Liver (tissue), 8 donors: ENCODE measurements at regions not wholly inside any gene's neighbourhood (a gene's known extent, or its start where the extent isn't known, plus 50 kb on each side); places are given as distances from the start of the nearest gene placed in this dataset.

Source experiments
- DNase-seq: peaks from one replicate; pipeline ENCODE4 v3.0.0-alpha.2; 2017; ENCODE audit warnings: low spot score
- H3K27ac ChIP-seq, 2 donors: one replicate each; pipeline ENCODE4 v1.7.0; 2013; ENCODE audit warnings: inconsistent platforms in 2 of 2, low read length in 2 of 2, control low read depth in 1 of 2, low read depth in 1 of 2, mild to moderate bottlenecking in 1 of 2
- H3K27me3 ChIP-seq, 4 donors: one replicate each; pipeline versions ENCODE4 v1.6.1 to v1.7.0; 2013; ENCODE audit warnings: low read length in 3 of 4, inconsistent platforms in 1 of 4, mild to moderate bottlenecking in 1 of 4, moderate library complexity in 1 of 4; ENCODE audit not compliant: control insufficient read depth in 4 of 4, insufficient read depth in 4 of 4
- H3K36me3 ChIP-seq, 4 donors: one replicate each; pipeline versions ENCODE4 v1.6.1 to v1.7.0; 2013; ENCODE audit warnings: low read length in 3 of 4, mild to moderate bottlenecking in 3 of 4, low read depth in 1 of 4, moderate library complexity in 1 of 4; ENCODE audit not compliant: control insufficient read depth in 4 of 4, insufficient read depth in 3 of 4
- H3K4me1 ChIP-seq, 4 donors: one replicate each; pipeline versions ENCODE4 v1.6.1 to v1.7.0; 2013; ENCODE audit warnings: low read length in 3 of 4, mild to moderate bottlenecking in 3 of 4, moderate library complexity in 1 of 4; ENCODE audit not compliant: control insufficient read depth in 4 of 4, insufficient read depth in 4 of 4
- H3K4me3 ChIP-seq, 3 donors: one replicate each; pipeline versions ENCODE4 v1.6.1 to v1.7.0; 2013; ENCODE audit warnings: low read length in 3 of 3, control low read depth in 1 of 3, low read depth in 1 of 3, mild to moderate bottlenecking in 1 of 3
- H3K9ac ChIP-seq, 2 donors: one replicate each; pipeline ENCODE4 v1.7.0; 2013; ENCODE audit warnings: low read length in 2 of 2, mild to moderate bottlenecking in 2 of 2, moderate library complexity in 2 of 2, control low read depth in 1 of 2, low read depth in 1 of 2
- H3K9me3 ChIP-seq, 4 donors: one replicate each; pipeline versions ENCODE4 v1.6.1 to v1.7.0; 2013; ENCODE audit warnings: low read length in 3 of 4; ENCODE audit not compliant: control insufficient read depth in 4 of 4
- CTCF ChIP-seq: fragments of 150-350 bp; IDR thresholded peaks from 2 replicates; pipeline ENCODE4 v1.5.1; 2017; ENCODE audit warnings: improper control_type of control experiment, low read depth, low read length; ENCODE audit not compliant: missing input control
- EGR1 ChIP-seq, 2 donors: IDR thresholded peaks; 2 replicates each; pipeline ENCODE4 v1.6.1; 2016 to 2018; ENCODE audit warnings: antibody characterized with exemption in 2 of 2, low read depth in 2 of 2
- FOXA1 ChIP-seq: IDR thresholded peaks from 2 replicates; pipeline ENCODE4 v1.6.1; 2016; ENCODE audit warnings: antibody characterized with exemption
- FOXA2 ChIP-seq: IDR thresholded peaks from 2 replicates; pipeline ENCODE4 v1.6.1; 2016; ENCODE audit warnings: antibody characterized with exemption
- HNF4A ChIP-seq, 2 donors: conservative IDR thresholded peaks; 2 replicates each; pipeline ENCODE4 v1.6.1; 2016; ENCODE audit warnings: antibody characterized with exemption in 2 of 2, mild to moderate bottlenecking in 2 of 2
- HNF4G ChIP-seq: IDR thresholded peaks from 2 replicates; pipeline ENCODE4 v1.6.1; 2016; ENCODE audit warnings: antibody characterized with exemption
- JUND ChIP-seq, 2 donors: IDR thresholded peaks; 2 replicates each; pipeline ENCODE4 v1.6.1; 2016; ENCODE audit warnings: antibody characterized with exemption in 2 of 2
- MAX ChIP-seq: IDR thresholded peaks from 2 replicates; pipeline ENCODE4 v1.6.1; 2016; ENCODE audit warnings: antibody characterized with exemption
- NR2F2 ChIP-seq: IDR thresholded peaks from 2 replicates; pipeline ENCODE4 v1.6.1; 2016; ENCODE audit warnings: antibody characterized with exemption
- REST ChIP-seq: IDR thresholded peaks from 2 replicates; pipeline ENCODE4 v1.6.1; 2016; ENCODE audit warnings: antibody characterized with exemption, mild to moderate bottlenecking
- RXRA ChIP-seq, 2 donors: IDR thresholded peaks; 2 replicates each; pipeline ENCODE4 v1.6.1; 2017 to 2018; ENCODE audit warnings: antibody characterized with exemption in 2 of 2, mild to moderate bottlenecking in 1 of 2
- SP1 ChIP-seq: IDR thresholded peaks from 2 replicates; pipeline ENCODE4 v1.6.1; 2018; ENCODE audit warnings: antibody characterized with exemption, mild to moderate bottlenecking
- TAF1 ChIP-seq: conservative IDR thresholded peaks from 2 replicates; pipeline ENCODE4 v1.6.1; 2016; ENCODE audit warnings: antibody characterized with exemption, mild to moderate bottlenecking
- ZBTB33 ChIP-seq: IDR thresholded peaks from 2 replicates; pipeline ENCODE4 v1.6.1; 2016; ENCODE audit warnings: antibody characterized with exemption
- WGBS: extraction: QIAGEN DNeasy Blood & Tissue Kit; methylation state at CpG from one replicate; pipeline ENCODE4 v1.1.7; 2013; 5-methylcytosine and 5-hydroxymethylcytosine counted together
- donor health status: healthy.
- donor health status: healthy.
- donor health status: healthy.
- donor health status: healthy.
- donor health status: healthy.

GRCh38 chr10:56146806-56147205 lies 214.3 kb downstream of the ZWINT start:
- H3K4me1 ChIP-seq: no peaks in the 10 kb centered on the region
- 86% methylated on average over 2 of the region's 2 CpGs for WGBS

GRCh38 chr10:56142092-56142728 lies 218.8 kb downstream of the ZWINT start:
- 80% methylated on average over 1 of the region's 1 CpG for WGBS
- TF ChIP-seq CTCF (no peak), FOXA1 (no peak), NR2F2 (no peak), RXRA (IDR thresholded peaks at IDR 0.05) (no peak), REST (no peak), MAX (no peak), TAF1 (no peak), HNF4G (no peak), HNF4A (conservative IDR thresholded peaks at IDR 0.05) (no peak), EGR1 (IDR thresholded peaks at IDR 0.05; ENCODE audit: low read depth in 2 of 2) (no peak), SP1 (no peak), JUND (IDR thresholded peaks at IDR 0.05) (no peak)

More at GRCh38 chr10:56146806-56147205, 214.3 kb downstream of the ZWINT start:
- no peak for DNase-seq
- Histone ChIP-seq H3K27ac (no peak overlapping the region), H3K9ac (no peak overlapping the region), H3K36me3 (no peaks in the 10 kb centered on the region), H3K27me3 (no peaks in the 10 kb centered on the region), H3K4me3 (no peak overlapping the region), H3K9me3 (peaks cover 0 to 5% (median 3%) of the 10 kb centered on the region in 4 donors)
- TF ChIP-seq ZBTB33 (no peak), REST (no peak), FOXA2 (no peak), RXRA (IDR thresholded peaks at IDR 0.05) (no peak)

More at GRCh38 chr10:56142092-56142728, 218.8 kb downstream of the ZWINT start:
- H3K27me3 ChIP-seq: no peaks in the 10 kb centered on the region
- H3K4me1 ChIP-seq: no peaks in the 10 kb centered on the region
- H3K9ac ChIP-seq: no peak overlapping the region
- H3K9me3 ChIP-seq: no peaks in the 10 kb centered on the region
- H3K36me3 ChIP-seq: no peaks in the 10 kb centered on the region
- no peak overlapping the region for H3K4me3 ChIP-seq
- no peak for DNase-seq
- H3K27ac ChIP-seq: no peak overlapping the region
